ENCODE measurements at regions not wholly inside any gene's neighbourhood (a gene's known extent, or its start where the extent isn't known, plus 50 kb on each side); places are given as distances from the start of the nearest gene placed in this dataset.
A peak's percentile ranks its signal among the peaks of the same experiment; 100 is the strongest.
"Not testable (repeated sequence)": the region's sequence is repeated elsewhere in the genome, so short reads cannot be mapped to it uniquely, and the experiment has no call there.

DNA sequence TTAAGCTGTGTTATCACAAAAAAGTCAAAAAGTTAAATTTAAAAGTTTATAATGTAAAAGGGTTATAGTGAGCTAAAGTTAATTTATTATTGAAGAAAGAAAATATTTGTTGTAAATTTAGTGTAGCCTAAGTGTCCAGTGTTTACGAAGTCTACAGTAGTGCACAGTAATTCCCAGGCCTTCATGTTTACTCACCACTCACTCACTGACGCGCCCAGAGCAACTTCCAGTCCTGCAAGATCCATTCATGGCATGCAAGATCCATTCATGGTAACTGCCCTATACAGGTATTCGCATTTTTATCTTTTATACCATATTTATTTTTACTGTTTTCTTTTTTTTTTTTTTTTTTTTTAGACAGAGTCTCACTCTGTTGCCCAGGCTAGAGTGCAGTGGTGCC lies 69.5 kb downstream of the TPRA1 start:
- Mint-ChIP-seq H3K27ac (no peak overlapping the region), H3K9me3 (peaks cover 3 to 14% (median 7%) of the 10 kb centered on the region in 7 donors), H3K4me3 (no peak overlapping the region), H3K4me1 (no peaks in the 10 kb centered on the region), H3K27me3 (peaks cover 24 to 29% (median 26%) of the 10 kb centered on the region in 3 donors), H3K36me3 (peaks cover 0 to 10% of the 10 kb centered on the region in 2 donors)
- DNase-seq (no peak), ATAC-seq (ENCODE audit: low read depth in 2 of 2) (no peak)

DNA sequence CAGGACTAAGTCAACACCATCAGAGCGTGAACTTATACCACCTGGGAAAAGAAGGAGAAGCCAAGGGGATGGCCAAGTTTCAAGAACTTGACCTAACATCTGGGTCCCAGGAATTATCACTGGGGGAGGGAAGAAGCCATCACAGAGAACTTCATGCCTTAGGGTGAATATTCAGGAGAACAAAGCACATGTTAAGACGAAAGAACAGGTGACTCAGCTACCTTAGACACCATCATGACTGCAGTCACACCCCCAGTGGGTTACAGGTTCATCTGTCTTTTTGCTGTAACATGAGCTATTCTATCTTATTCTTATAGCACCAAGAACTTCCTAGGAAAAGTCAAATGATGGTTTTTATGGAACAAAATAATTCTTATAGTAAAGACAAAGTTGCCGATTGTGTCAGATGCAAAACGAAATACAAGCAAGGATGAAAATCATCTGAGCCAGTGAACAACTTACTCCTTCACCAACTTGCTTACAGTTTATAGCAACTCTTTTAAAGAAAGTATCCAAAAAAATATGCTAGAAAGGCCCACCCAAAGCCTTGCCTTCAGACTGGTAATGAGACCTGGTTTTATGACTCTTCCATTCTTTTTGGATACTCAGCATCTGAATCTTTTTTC lies 72.0 kb downstream of the TPRA1 start:
- peaks cover 0 to 10% of the 10 kb centered on the region in 2 donors for H3K36me3 Mint-ChIP-seq
- peaks cover 14 to 24% (median 18%) of the 10 kb centered on the region in 3 donors for H3K27me3 Mint-ChIP-seq
- ATAC-seq (ENCODE audit: low read depth in 2 of 2) (no peak), DNase-seq (no peak)
- no peak overlapping the region for H3K27ac Mint-ChIP-seq
- H3K9me3 Mint-ChIP-seq: peaks cover 3 to 14% (median 7%) of the 10 kb centered on the region in 7 donors
- no peaks in the 10 kb centered on the region for H3K4me1 Mint-ChIP-seq
- no peak overlapping the region for H3K4me3 Mint-ChIP-seq

- no peak for ATAC-seq (ENCODE audit: low read depth in 2 of 2)
- Mint-ChIP-seq H3K4me3 (no peak overlapping the region), H3K27ac (no peak overlapping the region), H3K36me3 (no peaks in the 10 kb centered on the region), H3K9me3 (no peaks in the 10 kb centered on the region), H3K27me3 (peaks cover 7 to 22% (median 8%) of the 10 kb centered on the region in 3 donors), H3K4me1 (no peaks in the 10 kb centered on the region)
- no peak for DNase-seq
Measured at GRCh38 chr3:127512256-127512655, 78.3 kb downstream of the TPRA1 start.

- Mint-ChIP-seq H3K27ac (no peak overlapping the region), H3K27me3 (peaks cover 16 to 68% (median 47%) of the 10 kb centered on the region in 3 donors), H3K9me3 (peaks cover 10 to 53% (median 27%) of the 10 kb centered on the region in 7 donors), H3K4me3 (no peak overlapping the region), H3K4me1 (no peaks in the 10 kb centered on the region), H3K36me3 (peaks cover 16 to 18% of the 10 kb centered on the region in 2 donors)
- DNase-seq (no peak), ATAC-seq (ENCODE audit: low read depth in 2 of 2) (no peak)
Measured at GRCh38 chr3:127501177-127501576, 89.4 kb downstream of the TPRA1 start.

DNA sequence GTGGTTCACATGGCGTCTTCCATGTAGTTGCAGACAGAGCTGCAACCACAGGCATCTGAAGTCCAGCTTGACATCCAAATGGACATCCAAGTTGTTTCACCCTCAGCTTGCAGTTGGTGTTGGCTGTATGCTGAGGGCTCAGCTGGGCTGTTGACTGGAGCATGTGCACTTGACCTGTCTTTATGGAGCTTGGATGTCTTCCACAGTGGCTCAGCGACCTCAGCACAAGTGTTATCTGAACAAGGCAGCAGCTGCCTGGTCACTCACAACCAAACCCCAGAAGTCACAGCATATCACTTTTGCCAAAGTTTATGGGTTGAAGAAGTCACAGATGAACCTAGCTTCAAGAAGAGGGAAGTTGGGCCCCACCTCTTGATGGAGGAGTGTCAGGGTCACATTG lies 92.9 kb downstream of the TPRA1 start:
- H3K4me3 Mint-ChIP-seq: no peak overlapping the region
- ATAC-seq (ENCODE audit: low read depth in 2 of 2) (no peak), DNase-seq (no peak)
- no peak overlapping the region for H3K27ac Mint-ChIP-seq
- peaks cover 10 to 40% (median 20%) of the 10 kb centered on the region in 7 donors for H3K9me3 Mint-ChIP-seq
- H3K36me3 Mint-ChIP-seq: peaks cover 12 to 15% of the 10 kb centered on the region in 2 donors
- H3K4me1 Mint-ChIP-seq: no peaks in the 10 kb centered on the region
- peaks cover 11 to 55% (median 46%) of the 10 kb centered on the region in 3 donors for H3K27me3 Mint-ChIP-seq

GRCh38 chr3:127497166-127497565 lies 93.4 kb downstream of the TPRA1 start:
- H3K27me3 Mint-ChIP-seq: peaks cover 11 to 55% (median 42%) of the 10 kb centered on the region in 3 donors
- DNase-seq (no peak), ATAC-seq (ENCODE audit: low read depth in 2 of 2) (no peak)
- no peak overlapping the region for H3K27ac Mint-ChIP-seq
- H3K36me3 Mint-ChIP-seq: peaks cover 9 to 10% of the 10 kb centered on the region in 2 donors
- H3K9me3 Mint-ChIP-seq: peaks cover 8 to 35% (median 17%) of the 10 kb centered on the region in 7 donors
- H3K4me1 Mint-ChIP-seq: no peaks in the 10 kb centered on the region
- H3K4me3 Mint-ChIP-seq: no peak overlapping the region

DNA sequence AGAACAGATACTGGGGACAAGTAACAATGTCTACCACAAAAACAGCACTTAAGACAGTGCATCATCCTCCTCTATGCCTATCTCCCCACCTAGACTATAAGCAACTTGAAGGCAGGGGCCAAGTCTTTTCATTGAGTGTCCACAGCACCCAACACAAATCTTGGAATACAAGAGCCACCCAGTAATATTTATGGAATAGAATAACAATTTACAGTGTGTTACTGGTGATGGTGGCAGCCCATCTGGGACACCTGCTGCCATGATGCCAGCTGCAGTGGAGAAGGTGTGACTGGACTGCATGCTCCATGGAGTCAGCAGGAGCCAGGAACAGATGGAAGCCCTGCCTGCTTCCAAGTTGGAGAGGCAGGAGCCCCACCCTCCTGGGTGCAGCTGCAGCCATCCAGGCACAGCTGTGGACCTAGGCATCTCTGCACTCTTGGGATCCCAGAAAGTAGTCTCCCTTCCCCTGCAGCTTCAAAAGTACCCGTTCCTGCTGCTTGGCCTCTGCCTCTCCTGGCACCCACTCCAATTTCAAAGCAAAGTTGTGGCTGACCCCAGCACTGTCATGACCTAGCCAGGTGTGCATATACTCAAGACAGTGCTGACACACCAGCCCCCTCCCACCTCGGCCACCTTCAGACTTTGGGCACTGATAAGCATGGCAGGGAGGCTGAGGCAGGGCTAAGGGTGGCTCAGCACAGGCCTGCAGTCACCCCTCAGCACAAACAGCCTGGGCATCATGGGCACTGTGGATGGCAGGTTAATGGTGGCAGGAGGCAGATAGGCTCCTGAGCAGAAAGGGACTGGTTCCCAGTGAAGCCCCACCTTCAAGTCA lies 94.5 kb downstream of the TPRA1 start:
- peaks cover 8 to 23% (median 12%) of the 10 kb centered on the region in 7 donors for H3K9me3 Mint-ChIP-seq
- no peak overlapping the region for H3K4me3 Mint-ChIP-seq
- no peak for DNase-seq
- H3K4me1 Mint-ChIP-seq: no peaks in the 10 kb centered on the region
- no peak overlapping the region for H3K27ac Mint-ChIP-seq
- peaks cover 5 to 8% of the 10 kb centered on the region in 2 donors for H3K36me3 Mint-ChIP-seq
- no peak for ATAC-seq (ENCODE audit: low read depth in 2 of 2)
- H3K27me3 Mint-ChIP-seq: peaks cover 15 to 54% (median 45%) of the 10 kb centered on the region in 3 donors

GRCh38 chr3:127493924-127494646 lies 96.4 kb downstream of the TPRA1 start:
- Mint-ChIP-seq H3K4me1 (no peaks in the 10 kb centered on the region), H3K36me3 (no peaks in the 10 kb centered on the region), H3K27ac (no peak overlapping the region), H3K4me3 (peak overlapping the region in 1 of 8 donors; percentile 10), H3K27me3 (peaks cover 5 to 54% (median 35%) of the 10 kb centered on the region in 3 donors), H3K9me3 (peaks cover 0 to 5% (median 0%) of the 10 kb centered on the region in 7 donors)
- DNase-seq: no peak
- ATAC-seq (ENCODE audit: low read depth in 2 of 2): no peak

DNA sequence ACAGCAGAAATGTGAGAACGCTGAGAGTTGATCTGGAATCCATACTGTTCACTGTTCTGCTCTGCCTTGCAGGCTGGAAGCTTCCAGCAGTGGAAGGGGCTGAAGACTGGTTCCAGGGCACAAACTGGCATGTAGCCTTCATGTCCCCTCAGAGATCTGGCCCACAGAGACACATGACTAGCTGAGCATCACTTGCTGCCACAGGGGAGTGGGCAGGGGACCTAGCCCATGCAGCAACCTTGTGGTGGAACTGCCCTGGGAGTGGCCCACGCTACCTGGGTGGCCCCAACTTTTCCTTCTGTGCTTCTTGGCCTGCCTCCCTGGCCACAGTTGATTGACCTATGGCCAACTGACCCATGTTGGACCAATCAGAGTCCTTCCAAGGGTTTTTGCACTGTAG lies 98.1 kb downstream of the TPRA1 start:
- H3K36me3 Mint-ChIP-seq: no peaks in the 10 kb centered on the region

GRCh38 chr3:127491909-127492308 lies 98.6 kb downstream of the TPRA1 start:
- Mint-ChIP-seq H3K36me3 (no peaks in the 10 kb centered on the region), H3K9me3 (peaks cover 0 to 9% (median 0%) of the 10 kb centered on the region in 7 donors), H3K27me3 (peaks cover 4 to 58% (median 43%) of the 10 kb centered on the region in 3 donors), H3K4me3 (no peak overlapping the region), H3K4me1 (no peaks in the 10 kb centered on the region), H3K27ac (no peak overlapping the region)
- DNase-seq: no peak
- ATAC-seq (ENCODE audit: low read depth in 2 of 2): no peak

More for the DNA sequence above, 98.1 kb downstream of the TPRA1 start:
- no peak for ATAC-seq (ENCODE audit: low read depth in 2 of 2)
- H3K27ac Mint-ChIP-seq: no peak overlapping the region
- H3K4me1 Mint-ChIP-seq: no peaks in the 10 kb centered on the region
- no peak overlapping the region for H3K4me3 Mint-ChIP-seq
- peaks cover 0 to 9% (median 0%) of the 10 kb centered on the region in 7 donors for H3K9me3 Mint-ChIP-seq
- DNase-seq: no peak
- H3K27me3 Mint-ChIP-seq: peaks cover 4 to 58% (median 43%) of the 10 kb centered on the region in 3 donors

DNA sequence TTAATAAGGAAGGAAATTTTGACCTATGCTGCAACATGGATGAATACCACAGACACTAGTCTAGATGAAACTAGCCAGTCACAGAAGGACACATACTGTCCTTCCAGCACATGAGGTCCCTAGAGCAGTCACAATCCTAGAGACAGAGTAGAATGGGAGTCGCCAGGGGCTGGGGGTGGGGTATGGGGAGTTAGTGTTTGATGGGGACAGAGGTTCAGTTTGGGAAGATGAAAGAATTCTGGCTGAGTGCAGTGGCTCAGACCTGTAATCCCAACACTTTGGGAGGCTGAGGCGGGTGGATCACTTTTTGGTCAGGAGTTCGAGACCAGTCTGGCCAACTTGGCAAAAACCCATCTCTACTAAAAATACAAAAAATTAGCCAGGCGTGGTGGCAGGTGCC lies 99.2 kb downstream of the TPRA1 start:
- peaks cover 4 to 53% (median 43%) of the 10 kb centered on the region in 3 donors for H3K27me3 Mint-ChIP-seq
- no peak overlapping the region for H3K27ac Mint-ChIP-seq
- H3K4me1 Mint-ChIP-seq: no peaks in the 10 kb centered on the region
- no peak overlapping the region for H3K4me3 Mint-ChIP-seq
- no peaks in the 10 kb centered on the region for H3K36me3 Mint-ChIP-seq
- no peak for ATAC-seq (ENCODE audit: low read depth in 2 of 2)
- no peak for DNase-seq
- peaks cover 0 to 9% (median 0%) of the 10 kb centered on the region in 7 donors for H3K9me3 Mint-ChIP-seq

GRCh38 chr3:127491024-127491305 lies 99.6 kb downstream of the TPRA1 start:
- not testable (repeated sequence) for H3K27ac Mint-ChIP-seq; H3K4me1 Mint-ChIP-seq; ATAC-seq (ENCODE audit: low read depth in 2 of 2); H3K36me3 Mint-ChIP-seq; H3K4me3 Mint-ChIP-seq; H3K9me3 Mint-ChIP-seq; DNase-seq
- peaks cover 4 to 50% (median 46%) of the 10 kb centered on the region in 3 donors for H3K27me3 Mint-ChIP-seq

DNA sequence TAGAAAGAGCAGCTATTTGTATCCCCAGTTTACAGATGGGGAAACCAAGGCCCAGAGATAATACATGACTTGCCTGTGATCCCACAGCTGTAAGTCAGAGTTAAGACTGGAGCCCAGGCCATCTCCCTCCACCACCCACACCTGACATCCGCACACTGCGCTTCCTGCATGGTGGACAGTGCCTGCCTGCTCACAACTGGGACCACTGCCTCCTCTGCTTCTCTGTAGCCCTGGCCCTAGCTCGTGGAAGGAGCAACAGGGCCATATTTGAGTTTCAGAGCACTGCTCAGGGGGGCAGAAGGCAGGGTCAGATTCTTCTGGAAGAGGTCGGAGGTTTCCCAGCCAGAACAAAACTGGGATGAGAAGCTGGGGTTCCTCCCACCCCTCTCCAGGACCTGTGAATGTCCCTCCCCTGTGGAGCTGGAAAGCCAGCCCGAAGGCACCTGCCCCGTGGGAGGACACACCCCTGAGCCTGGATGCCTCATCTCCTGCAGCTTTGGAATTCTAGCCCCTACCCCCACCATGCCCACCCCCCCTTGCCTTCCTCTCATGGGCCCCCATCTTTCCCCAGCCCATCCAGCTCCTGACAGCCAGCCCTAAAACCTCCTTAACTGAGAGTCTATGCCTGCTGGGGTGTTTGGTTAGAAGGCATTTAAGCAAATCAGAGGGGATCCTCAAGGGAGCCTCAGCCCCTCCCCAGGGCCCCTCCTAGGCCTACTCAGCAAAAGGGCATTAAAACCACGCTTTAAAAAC lies 100.1 kb downstream of the TPRA1 start:
- DNase-seq (no peak), ATAC-seq (ENCODE audit: low read depth in 2 of 2) (no peak)
- H3K4me3 Mint-ChIP-seq: no peak overlapping the region
- H3K27ac Mint-ChIP-seq: no peak overlapping the region
- H3K9me3 Mint-ChIP-seq: peaks cover 0 to 9% (median 0%) of the 10 kb centered on the region in 7 donors
- H3K36me3 Mint-ChIP-seq: no peaks in the 10 kb centered on the region
- peaks cover 5 to 52% (median 49%) of the 10 kb centered on the region in 3 donors for H3K27me3 Mint-ChIP-seq
- no peaks in the 10 kb centered on the region for H3K4me1 Mint-ChIP-seq

Measured in naive B cell (primary cell).